ENCODE measurements at regions not wholly inside any gene's neighbourhood (a gene's known extent, or its start where the extent isn't known, plus 50 kb on each side); places are given as distances from the start of the nearest gene placed in this dataset.

DNA sequence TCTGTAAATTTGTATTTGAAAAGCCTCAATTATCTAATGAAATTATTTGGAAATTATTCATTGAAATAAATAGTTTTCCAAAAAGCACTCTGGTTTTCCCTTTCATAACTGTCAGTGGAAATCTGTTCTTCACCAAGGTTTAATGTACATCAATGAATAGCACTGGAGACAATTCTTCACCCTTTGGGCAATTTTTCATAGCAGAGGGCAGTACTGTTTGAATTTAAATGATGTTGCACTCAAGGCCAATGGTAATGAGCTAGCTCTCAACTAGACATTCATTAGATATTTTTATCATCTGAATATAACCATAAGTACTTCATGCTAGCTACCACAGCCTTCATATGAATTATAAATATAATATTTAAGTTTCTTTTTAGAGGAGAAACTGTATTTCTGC, 658.2 kb upstream of the CCDC54 start:
- no peak overlapping the region for H2BK15ac ChIP-seq (ENCODE audit: low read length)
- no peak overlapping the region for H4K91ac ChIP-seq (ENCODE audit: low read depth, low read length, poor library complexity)
- H3K36me3 ChIP-seq (replicated peaks in 1 of 2; ENCODE audit: control insufficient read depth in 2 of 2, insufficient read depth in 2 of 2, low read length in 2 of 2): no peaks in the 10 kb centered on the region
- DNase-seq (ENCODE audit: low spot score): no peak
- no peak overlapping the region for H2BK12ac ChIP-seq (ENCODE audit: low read length)
- no peak overlapping the region for H2AK5ac ChIP-seq (ENCODE audit: low read depth, low read length)
- H3K23ac ChIP-seq (ENCODE audit: low read depth, low read length, poor library complexity): no peak overlapping the region
- H2BK120ac ChIP-seq (ENCODE audit: low read depth, low read length): no peak overlapping the region
- H3K27ac ChIP-seq (replicated peaks; ENCODE audit: low read length): no peak overlapping the region
- no peak overlapping the region for H3K9ac ChIP-seq (ENCODE audit: low read depth, low read length, poor library complexity)
- H4K8ac ChIP-seq (ENCODE audit: low read depth, low read length): no peak overlapping the region
- H2AFZ ChIP-seq (ENCODE audit: low read length): no peak overlapping the region
- no peak overlapping the region for H3K4me3 ChIP-seq (ENCODE audit: low read length in 2 of 2)
- H3K4me2 ChIP-seq (ENCODE audit: insufficient read depth, low read length, poor library complexity, severe bottlenecking): no peak overlapping the region
- peaks cover 0 to 2% of the 10 kb centered on the region in 2 donors for H3K9me3 ChIP-seq (replicated peaks in 1 of 2; ENCODE audit: control insufficient read depth in 2 of 2, insufficient read depth in 1 of 2, low read depth in 1 of 2, low read length in 2 of 2)
- H3K4ac ChIP-seq (ENCODE audit: low read length): no peak overlapping the region
- no peak overlapping the region for H3K14ac ChIP-seq (ENCODE audit: low read length)
- H2BK5ac ChIP-seq (ENCODE audit: low read length): no peak overlapping the region
- H3K79me1 ChIP-seq (ENCODE audit: low read depth, low read length): no peaks in the 10 kb centered on the region
- H3K27me3 ChIP-seq (ENCODE audit: control insufficient read depth in 3 of 3, insufficient read depth in 3 of 3, low read depth in 1 of 3, low read length in 3 of 3): no peaks in the 10 kb centered on the region
- H3K4me1 ChIP-seq (ENCODE audit: control insufficient read depth in 2 of 2, insufficient read depth in 1 of 2, low read depth in 1 of 2, low read length in 2 of 2): no peaks in the 10 kb centered on the region
- H3K18ac ChIP-seq (ENCODE audit: low read length): no peak overlapping the region

DNA sequence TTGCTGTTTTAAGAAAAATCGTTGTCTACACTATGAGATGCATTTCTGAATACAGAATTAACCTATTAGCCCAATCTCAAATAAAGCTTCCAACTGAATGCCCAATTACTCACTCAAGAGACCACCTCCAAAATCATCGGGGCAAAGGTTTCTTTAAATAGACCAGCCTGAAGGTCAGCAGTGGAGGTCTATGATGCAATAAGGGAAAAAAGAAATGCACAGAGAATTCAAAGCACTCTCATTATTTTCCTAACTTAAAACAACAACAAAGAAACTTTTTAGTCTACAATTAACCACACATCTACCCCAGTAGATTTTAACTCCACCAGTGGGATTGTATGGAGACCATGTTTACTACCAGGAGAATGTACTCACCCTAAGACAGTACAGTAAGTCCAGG, 657.7 kb upstream of the CCDC54 start:
- no peak overlapping the region for H3K23ac ChIP-seq (ENCODE audit: low read depth, low read length, poor library complexity)
- no peak overlapping the region for H4K8ac ChIP-seq (ENCODE audit: low read depth, low read length)
- H3K9ac ChIP-seq (ENCODE audit: low read depth, low read length, poor library complexity): no peak overlapping the region
- no peak overlapping the region for H2AK5ac ChIP-seq (ENCODE audit: low read depth, low read length)
- no peak overlapping the region for H3K4me3 ChIP-seq (ENCODE audit: low read length in 2 of 2)
- no peak overlapping the region for H3K18ac ChIP-seq (ENCODE audit: low read length)
- H2BK5ac ChIP-seq (ENCODE audit: low read length): no peak overlapping the region
- WGBS, 2 donors (ENCODE audit: extremely low coverage in 2 of 2, insufficient read length in 2 of 2, insufficient replicate concordance in 1 of 2): no CpG with 5 or more reads among the region's 2 CpGs
- H3K36me3 ChIP-seq (replicated peaks in 1 of 2; ENCODE audit: control insufficient read depth in 2 of 2, insufficient read depth in 2 of 2, low read length in 2 of 2): no peaks in the 10 kb centered on the region
- no peak overlapping the region for H3K14ac ChIP-seq (ENCODE audit: low read length)
- H3K4me1 ChIP-seq (ENCODE audit: control insufficient read depth in 2 of 2, insufficient read depth in 1 of 2, low read depth in 1 of 2, low read length in 2 of 2): no peaks in the 10 kb centered on the region
- no peak overlapping the region for H3K4ac ChIP-seq (ENCODE audit: low read length)
- H3K9me3 ChIP-seq (replicated peaks in 1 of 2; ENCODE audit: control insufficient read depth in 2 of 2, insufficient read depth in 1 of 2, low read depth in 1 of 2, low read length in 2 of 2): peaks cover 0 to 2% of the 10 kb centered on the region in 2 donors
- no peak overlapping the region for H2BK12ac ChIP-seq (ENCODE audit: low read length)
- H3K27me3 ChIP-seq (ENCODE audit: control insufficient read depth in 3 of 3, insufficient read depth in 3 of 3, low read depth in 1 of 3, low read length in 3 of 3): no peaks in the 10 kb centered on the region
- no peak overlapping the region for H2BK120ac ChIP-seq (ENCODE audit: low read depth, low read length)
- DNase-seq (ENCODE audit: low spot score): no peak
- no peak overlapping the region for H3K4me2 ChIP-seq (ENCODE audit: insufficient read depth, low read length, poor library complexity, severe bottlenecking)
- H4K91ac ChIP-seq (ENCODE audit: low read depth, low read length, poor library complexity): no peak overlapping the region
- no peak overlapping the region for H3K27ac ChIP-seq (replicated peaks; ENCODE audit: low read length)
- H2AFZ ChIP-seq (ENCODE audit: low read length): no peak overlapping the region
- no peak overlapping the region for H2BK15ac ChIP-seq (ENCODE audit: low read length)
- H3K79me1 ChIP-seq (ENCODE audit: low read depth, low read length): no peaks in the 10 kb centered on the region

DNA sequence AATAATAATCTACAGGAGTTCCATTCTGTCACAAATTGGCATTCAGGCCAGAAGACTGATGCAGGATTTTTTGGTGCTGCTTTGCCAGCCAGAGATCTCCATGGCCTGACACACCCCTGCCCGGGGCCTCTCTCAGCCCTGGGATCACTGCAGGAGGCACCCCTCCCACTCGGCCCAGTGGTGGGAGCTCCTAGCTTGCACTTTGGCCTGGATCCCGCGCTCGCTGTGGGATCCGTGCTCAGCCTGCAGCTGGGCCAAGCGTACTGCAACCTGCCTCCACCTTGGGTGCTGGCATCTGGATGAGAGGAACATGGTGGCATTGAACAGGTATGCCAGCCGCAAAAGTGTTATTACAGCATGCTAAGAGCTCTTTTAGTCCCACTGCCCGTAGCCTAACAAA, 656.7 kb upstream of the CCDC54 start:
- H3K36me3 ChIP-seq (replicated peaks in 1 of 2; ENCODE audit: control insufficient read depth in 2 of 2, insufficient read depth in 2 of 2, low read length in 2 of 2): no peaks in the 10 kb centered on the region
- H3K18ac ChIP-seq (ENCODE audit: low read length): peak overlapping the region; percentile 72
- no peak overlapping the region for H3K9ac ChIP-seq (ENCODE audit: low read depth, low read length, poor library complexity)
- H2BK15ac ChIP-seq (ENCODE audit: low read length): no peak overlapping the region
- no peak overlapping the region for H4K91ac ChIP-seq (ENCODE audit: low read depth, low read length, poor library complexity)
- no peak overlapping the region for H2BK120ac ChIP-seq (ENCODE audit: low read depth, low read length)
- H3K23ac ChIP-seq (ENCODE audit: low read depth, low read length, poor library complexity): no peak overlapping the region
- no peak overlapping the region for H3K4me3 ChIP-seq (ENCODE audit: low read length in 2 of 2)
- H3K79me1 ChIP-seq (ENCODE audit: low read depth, low read length): no peaks in the 10 kb centered on the region
- no peak overlapping the region for H3K14ac ChIP-seq (ENCODE audit: low read length)
- no peak overlapping the region for H3K27ac ChIP-seq (replicated peaks; ENCODE audit: low read length)
- H3K4me1 ChIP-seq (ENCODE audit: control insufficient read depth in 2 of 2, insufficient read depth in 1 of 2, low read depth in 1 of 2, low read length in 2 of 2): no peaks in the 10 kb centered on the region
- no peak for DNase-seq (ENCODE audit: low spot score)
- H3K4ac ChIP-seq (ENCODE audit: low read length): no peak overlapping the region
- no peak overlapping the region for H2AFZ ChIP-seq (ENCODE audit: low read length)
- H3K27me3 ChIP-seq (ENCODE audit: control insufficient read depth in 3 of 3, insufficient read depth in 3 of 3, low read depth in 1 of 3, low read length in 3 of 3): no peaks in the 10 kb centered on the region
- peaks cover 0 to 2% of the 10 kb centered on the region in 2 donors for H3K9me3 ChIP-seq (replicated peaks in 1 of 2; ENCODE audit: control insufficient read depth in 2 of 2, insufficient read depth in 1 of 2, low read depth in 1 of 2, low read length in 2 of 2)
- WGBS, 2 donors (ENCODE audit: extremely low coverage in 2 of 2, insufficient read length in 2 of 2, insufficient replicate concordance in 1 of 2): no CpG with 5 or more reads among the region's 9 CpGs
- H4K8ac ChIP-seq (ENCODE audit: low read depth, low read length): no peak overlapping the region
- H2AK5ac ChIP-seq (ENCODE audit: low read depth, low read length): no peak overlapping the region
- no peak overlapping the region for H2BK5ac ChIP-seq (ENCODE audit: low read length)
- H2BK12ac ChIP-seq (ENCODE audit: low read length): no peak overlapping the region
- H3K4me2 ChIP-seq (ENCODE audit: insufficient read depth, low read length, poor library complexity, severe bottlenecking): no peak overlapping the region

DNA sequence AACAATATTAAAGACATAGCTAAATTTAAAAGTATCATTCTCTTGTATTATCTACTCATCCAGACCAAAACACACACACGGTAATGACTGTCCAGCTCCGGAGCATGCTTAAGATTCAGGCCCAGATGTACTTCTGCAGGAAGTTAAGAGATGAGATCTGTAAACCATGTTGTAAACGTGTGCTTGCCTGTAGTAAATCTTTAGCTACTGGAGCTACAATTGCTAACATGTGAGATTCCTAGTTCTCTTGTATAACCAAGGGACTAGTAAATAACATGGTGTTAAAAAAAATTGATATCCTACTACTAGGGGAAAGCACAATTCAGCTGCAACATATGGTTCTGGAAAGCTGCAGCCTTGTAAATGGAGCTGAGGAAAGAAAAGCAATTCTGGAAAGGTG, 651.7 kb upstream of the CCDC54 start:
- Histone ChIP-seq H2AFZ (ENCODE audit: low read length) (peak overlapping the region; percentile 73), H2BK12ac (ENCODE audit: low read length) (no peak overlapping the region), H3K9ac (ENCODE audit: low read depth, low read length, poor library complexity) (no peak overlapping the region)

More for the DNA sequence above, 651.7 kb upstream of the CCDC54 start:
- no peak overlapping the region for H2BK5ac ChIP-seq (ENCODE audit: low read length)
- H3K23ac ChIP-seq (ENCODE audit: low read depth, low read length, poor library complexity): no peak overlapping the region
- no peak overlapping the region for H3K14ac ChIP-seq (ENCODE audit: low read length)
- H3K4me2 ChIP-seq (ENCODE audit: insufficient read depth, low read length, poor library complexity, severe bottlenecking): no peak overlapping the region
- H3K4me3 ChIP-seq (ENCODE audit: low read length in 2 of 2): no peak overlapping the region
- peaks cover 3 to 19% of the 10 kb centered on the region in 2 donors for H3K4me1 ChIP-seq (ENCODE audit: control insufficient read depth in 2 of 2, insufficient read depth in 1 of 2, low read depth in 1 of 2, low read length in 2 of 2)
- no CpG with 5 or more reads among the region's 3 CpGs for WGBS, 2 donors (ENCODE audit: extremely low coverage in 2 of 2, insufficient read length in 2 of 2, insufficient replicate concordance in 1 of 2)
- no peaks in the 10 kb centered on the region for H3K27me3 ChIP-seq (ENCODE audit: control insufficient read depth in 3 of 3, insufficient read depth in 3 of 3, low read depth in 1 of 3, low read length in 3 of 3)
- H3K9me3 ChIP-seq (replicated peaks in 1 of 2; ENCODE audit: control insufficient read depth in 2 of 2, insufficient read depth in 1 of 2, low read depth in 1 of 2, low read length in 2 of 2): peaks cover 0 to 2% of the 10 kb centered on the region in 2 donors
- H2BK15ac ChIP-seq (ENCODE audit: low read length): no peak overlapping the region
- no peak overlapping the region for H4K91ac ChIP-seq (ENCODE audit: low read depth, low read length, poor library complexity)
- DNase-seq (ENCODE audit: low spot score): no peak
- H3K27ac ChIP-seq (replicated peaks; ENCODE audit: low read length): no peak overlapping the region
- H2BK120ac ChIP-seq (ENCODE audit: low read depth, low read length): no peak overlapping the region
- no peak overlapping the region for H3K18ac ChIP-seq (ENCODE audit: low read length)
- no peak overlapping the region for H4K8ac ChIP-seq (ENCODE audit: low read depth, low read length)
- no peak overlapping the region for H2AK5ac ChIP-seq (ENCODE audit: low read depth, low read length)
- no peaks in the 10 kb centered on the region for H3K36me3 ChIP-seq (replicated peaks in 1 of 2; ENCODE audit: control insufficient read depth in 2 of 2, insufficient read depth in 2 of 2, low read length in 2 of 2)
- no peak overlapping the region for H3K4ac ChIP-seq (ENCODE audit: low read length)
- no peaks in the 10 kb centered on the region for H3K79me1 ChIP-seq (ENCODE audit: low read depth, low read length)

Measured in neuronal stem cell (in vitro differentiated cells).